Fibroblast of skin of abdomen (primary cell): ENCODE measurements at regions not wholly inside any gene's neighbourhood (a gene's known extent, or its start where the extent isn't known, plus 50 kb on each side); places are given as distances from the start of the nearest gene placed in this dataset.
A peak's percentile ranks its signal among the peaks of the same experiment; 100 is the strongest.

ENCODE experiments used
- DNase-seq: peaks from one replicate; pipeline ENCODE4 v3.0.0-alpha.2; 2013

DNA sequence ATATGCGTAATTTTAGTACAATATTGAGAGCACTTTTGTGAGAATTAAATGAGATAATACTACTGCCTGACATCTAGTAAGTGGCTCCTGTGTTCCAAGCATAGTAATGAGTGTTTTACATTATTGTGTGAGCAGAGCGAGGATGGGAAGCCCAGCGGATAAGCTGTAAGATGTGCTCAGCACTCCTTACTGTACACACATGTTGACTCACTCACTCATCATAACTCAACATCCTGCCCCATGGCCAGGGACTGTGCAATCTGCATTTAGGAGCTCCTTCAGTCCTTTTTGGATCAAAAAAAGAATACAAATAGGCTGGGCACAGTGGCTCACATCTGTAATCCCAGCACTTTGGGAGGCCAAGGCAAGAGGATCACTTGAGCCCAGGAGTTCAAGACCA, 72.9 kb upstream of the NEBL start:
- DNase-seq, result peak; percentile 41

DNA sequence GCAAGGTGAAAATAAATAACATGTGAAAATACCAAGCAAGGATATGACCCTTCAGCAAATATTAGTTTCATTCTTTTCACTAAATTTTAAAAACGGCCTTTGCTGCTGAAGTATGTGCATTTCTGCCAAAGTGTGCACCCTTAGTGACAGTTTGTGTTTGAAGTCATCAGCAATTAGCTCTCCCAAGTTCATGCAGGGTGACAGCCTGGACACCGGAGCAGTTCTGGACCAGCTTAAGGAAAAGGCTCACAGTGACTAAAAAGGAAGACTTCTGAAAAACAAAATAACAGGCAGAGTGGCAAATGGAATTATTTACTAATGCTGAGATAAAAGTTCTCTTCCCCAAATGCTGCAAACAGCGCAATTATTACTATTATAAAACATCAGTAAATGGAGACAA, 69.3 kb upstream of the NEBL start:
- no peak for DNase-seq

DNA sequence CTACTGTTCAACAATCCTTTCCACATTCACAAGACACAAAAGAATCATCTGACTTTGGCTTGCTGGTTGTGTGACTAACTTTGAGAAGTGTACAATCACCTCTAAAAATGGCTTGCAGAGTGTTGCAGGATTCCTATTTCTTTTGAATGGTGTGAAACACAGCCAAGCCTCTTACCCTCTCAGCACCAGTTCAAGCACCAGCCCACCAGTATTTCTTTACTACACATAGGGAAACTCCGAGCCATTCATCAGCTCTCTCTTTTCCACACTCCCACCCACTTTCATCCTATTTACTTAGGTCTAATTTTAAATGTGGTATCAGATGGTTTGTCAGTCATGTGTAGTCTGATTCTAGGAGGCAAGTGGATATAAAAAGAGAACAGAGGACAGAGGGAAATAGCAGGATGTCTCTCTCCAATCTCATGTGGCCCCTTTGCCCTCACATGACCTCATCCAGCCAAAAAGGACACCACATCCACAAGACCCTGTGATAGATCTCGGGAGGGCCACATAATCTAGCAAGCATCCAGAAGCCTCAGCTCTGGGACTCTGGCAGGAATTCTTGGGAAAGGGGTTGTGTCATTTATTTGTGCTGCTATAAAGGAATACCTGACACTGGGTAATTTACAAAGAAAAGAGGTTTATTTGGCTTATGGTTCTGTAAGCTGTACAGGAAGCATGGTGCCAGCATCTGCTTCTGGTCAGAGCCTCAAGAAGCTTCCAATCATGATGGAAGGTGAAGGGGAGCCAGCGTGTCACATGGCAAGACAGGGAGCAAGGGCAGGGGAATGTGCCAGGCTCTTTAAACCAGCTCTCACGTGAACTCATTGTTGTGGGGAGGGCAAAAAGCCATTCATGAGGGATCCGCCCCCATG, 66.8 kb upstream of the NEBL start:
- DNase-seq, result no peak

DNA sequence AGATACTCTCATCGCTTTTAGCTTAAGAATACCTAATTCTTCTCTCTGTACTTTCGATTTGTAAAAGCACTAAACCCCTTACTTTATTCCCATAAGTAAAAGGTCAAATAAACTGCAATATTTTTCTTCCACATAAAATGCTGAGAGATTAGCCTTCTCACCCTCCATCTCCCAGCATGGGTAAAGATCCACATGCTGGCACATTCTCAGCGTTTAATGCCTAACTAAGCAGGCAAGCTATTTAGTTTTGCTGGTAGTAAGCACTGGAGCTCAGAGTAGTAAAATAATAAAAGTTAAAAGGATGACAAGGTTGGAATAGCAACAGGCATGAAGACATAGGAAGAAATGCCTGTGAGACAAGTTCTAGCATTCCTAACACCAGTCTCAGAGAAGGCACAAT, 65.9 kb upstream of the NEBL start:
- DNase-seq, result no peak

DNA sequence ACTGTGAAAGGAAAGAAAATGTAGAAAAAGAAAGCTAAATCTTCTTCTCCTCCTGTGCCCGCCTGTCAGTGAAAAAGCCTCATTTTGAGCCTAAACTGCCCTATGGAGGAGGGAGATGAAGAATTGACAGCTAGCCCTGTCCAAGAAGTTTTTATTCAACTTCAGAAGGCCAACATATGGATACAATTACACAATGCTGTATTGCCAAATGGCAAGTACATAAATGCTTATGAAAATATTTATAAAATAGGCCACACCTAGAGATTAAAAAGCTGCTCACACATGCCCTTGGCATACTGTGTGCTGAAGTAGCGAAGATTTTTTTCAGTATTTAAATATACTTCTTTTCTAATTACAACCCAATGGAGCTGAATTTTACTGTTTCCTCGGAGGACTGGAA, 65.1 kb upstream of the NEBL start:
- no peak for DNase-seq

DNA sequence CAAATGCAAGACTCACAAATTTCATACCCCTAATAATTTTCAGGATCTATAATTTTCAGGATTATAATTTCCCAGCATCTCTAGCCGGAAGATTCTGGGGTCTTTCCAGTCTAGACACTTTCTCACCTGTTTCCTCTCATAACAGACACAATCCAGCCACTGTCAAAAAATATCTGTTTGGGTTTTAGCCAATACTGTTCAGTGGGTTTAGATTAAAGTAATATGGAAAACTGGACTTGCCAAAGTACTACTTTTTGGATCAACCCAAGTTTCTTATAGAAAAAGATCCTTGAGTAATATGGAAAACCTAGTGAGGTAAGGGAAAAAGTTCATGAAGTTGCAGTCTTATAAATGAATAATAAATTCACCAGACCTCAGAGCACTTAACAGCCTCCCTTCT, 62.1 kb upstream of the NEBL start:
- no peak for DNase-seq

DNA sequence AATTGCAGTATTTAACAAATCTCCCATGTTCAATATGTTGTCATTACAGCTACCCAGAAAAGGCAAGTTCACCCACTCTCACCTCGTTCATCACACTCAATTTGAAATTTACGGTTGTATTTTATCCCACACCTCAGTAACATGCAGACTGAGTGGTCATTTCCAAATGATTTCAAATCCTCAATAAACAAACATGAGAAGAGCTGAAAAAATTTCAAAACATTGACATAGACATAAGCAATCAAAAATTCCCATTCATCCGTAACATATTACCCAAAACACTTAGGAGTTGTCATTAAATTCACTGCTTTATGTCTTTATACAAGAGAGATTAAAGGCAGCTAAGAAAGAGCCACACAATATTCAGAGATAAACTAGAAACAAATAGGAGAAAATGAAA, 61.7 kb upstream of the NEBL start:
- DNase-seq, result no peak

DNA sequence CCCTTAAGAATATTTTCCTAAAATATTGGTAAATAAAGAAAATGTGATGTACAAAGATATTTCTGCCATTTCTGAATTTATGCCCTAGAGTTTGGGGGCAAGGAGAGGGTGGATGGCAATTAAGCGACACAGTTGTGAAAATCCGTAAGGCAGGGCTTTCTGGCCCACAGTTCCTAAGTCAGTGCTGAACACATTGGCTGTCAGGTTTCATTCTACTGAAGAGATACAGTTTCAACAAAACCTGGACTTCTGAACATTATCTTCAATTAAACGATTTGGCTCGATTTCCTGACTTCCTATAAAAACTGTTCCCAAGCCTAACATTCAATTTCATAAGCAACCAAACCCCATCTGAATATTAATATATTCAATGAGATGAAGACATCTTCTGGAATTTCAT, 61.1 kb upstream of the NEBL start:
- no peak for DNase-seq

DNA sequence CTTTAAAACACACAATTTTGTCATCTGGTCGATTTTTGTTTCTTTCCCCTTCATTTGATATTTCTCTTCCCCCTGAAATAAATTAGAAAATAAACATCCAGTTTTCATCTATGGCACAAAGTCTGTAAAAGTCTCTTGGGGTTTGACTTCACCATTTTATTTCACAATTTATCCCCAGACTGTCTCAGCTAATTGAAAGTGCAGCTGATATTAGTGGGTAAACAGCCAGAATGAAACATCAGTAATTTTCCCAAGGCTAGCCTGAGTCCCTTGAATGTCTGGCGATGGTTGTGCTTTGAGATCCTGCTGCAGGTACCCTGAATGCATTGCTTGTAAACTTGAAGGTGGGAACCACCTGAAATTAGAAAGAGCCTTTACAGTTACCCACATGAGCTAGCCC, 60.6 kb upstream of the NEBL start:
- no peak for DNase-seq

DNA sequence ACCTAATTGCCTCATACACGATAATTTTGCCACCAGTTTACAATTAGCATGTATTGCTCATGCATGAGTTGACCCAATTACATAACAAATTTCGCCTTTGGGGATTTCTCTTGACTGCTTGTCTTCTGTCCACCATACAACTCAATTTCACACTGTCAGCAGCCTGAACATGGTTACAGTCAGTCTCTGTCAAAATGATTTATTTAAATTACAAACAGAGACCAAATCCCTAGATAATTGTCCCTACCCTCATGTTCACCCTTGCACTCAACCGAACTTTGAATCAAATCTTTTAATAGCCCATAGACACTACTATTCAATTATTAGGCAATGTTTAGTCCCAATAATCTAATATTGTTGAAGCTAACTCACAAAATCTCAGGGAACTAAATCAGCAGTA, 59.7 kb upstream of the NEBL start:
- DNase-seq, result peak; percentile 8

DNA sequence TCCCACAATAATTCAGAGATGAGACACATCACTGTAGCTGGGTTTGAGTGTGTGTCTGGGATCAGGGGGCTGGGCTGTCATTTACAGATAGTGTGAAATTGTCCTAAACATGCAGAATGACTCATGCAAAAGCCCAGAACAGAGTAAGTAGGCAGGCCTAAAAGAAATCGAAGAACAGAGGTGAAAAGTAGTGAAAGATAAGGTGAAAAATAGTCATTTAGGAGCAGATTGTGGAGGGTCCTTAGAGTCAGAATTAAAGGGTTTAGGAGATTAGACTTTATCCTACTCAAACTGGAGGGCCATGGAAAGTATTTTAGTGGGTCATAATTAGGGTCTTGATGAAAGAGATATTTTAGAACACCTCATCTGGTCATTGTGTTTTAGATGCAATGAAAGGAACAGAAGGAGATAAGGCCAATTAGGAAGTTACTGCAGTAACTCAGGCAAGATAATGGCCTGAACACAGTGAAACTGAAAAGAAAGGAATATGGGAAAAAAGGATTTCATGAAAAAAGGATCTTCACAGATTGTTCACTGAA, 58.3 kb upstream of the NEBL start:
- DNase-seq, result no peak

DNA sequence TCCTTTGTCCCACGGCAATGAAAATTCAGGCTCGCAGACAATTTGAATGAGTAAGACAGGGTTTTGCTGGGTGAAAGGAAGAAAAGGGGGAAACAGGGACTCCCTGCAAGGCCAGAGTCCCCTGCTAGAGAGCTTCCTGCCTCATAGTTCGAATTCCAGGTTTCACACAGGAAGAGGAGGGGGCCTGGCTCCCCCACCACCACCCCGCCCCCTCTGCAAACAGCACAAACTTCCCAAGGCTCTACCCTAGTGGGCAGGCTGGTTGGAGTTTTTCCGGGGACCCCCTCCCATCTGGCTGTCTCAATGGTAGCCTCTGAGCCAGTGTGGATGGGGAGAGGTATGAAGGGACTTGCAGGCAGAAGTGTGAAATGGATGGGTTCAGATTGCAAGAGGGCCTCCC, 57.4 kb upstream of the NEBL start:
- DNase-seq, result no peak

DNA sequence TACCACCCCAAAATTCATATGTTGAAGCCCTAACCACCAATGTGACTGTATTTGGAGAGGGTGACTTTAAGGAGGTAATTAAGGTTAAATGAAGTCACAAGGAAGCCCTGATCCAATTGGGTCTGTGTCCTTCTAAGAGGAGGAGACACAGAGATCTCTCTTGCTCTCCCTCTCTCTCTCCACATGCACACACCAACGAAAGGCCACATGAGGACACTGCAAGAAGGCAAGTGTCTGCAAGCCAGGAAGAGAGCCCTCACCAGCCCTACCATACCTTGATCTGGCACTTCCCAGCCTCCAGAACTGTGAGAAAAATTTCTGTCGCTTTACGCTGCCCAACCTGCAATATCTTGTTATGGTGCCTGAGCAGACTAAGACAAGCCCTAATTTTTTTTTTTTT, 56.0 kb upstream of the NEBL start:
- DNase-seq, result no peak

DNA sequence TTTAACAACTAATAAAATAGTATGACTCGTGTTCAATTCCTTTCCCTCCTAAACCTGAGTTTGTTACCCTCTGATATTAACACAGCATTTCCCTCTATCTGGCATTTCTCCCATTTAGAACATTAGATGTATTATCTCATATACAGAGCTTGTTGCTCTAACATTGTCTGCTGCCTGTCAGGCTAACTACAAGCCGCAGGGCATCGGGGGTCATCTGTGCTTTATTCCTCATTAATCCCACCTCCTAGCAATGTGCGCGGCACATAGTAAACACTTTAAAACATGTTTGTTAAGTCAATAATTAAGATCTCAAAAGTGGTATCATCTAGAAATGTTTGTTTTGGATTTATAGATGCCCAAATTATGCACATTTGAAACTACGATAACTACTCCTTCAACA, 52.9 kb upstream of the NEBL start:
- DNase-seq, result no peak

DNA sequence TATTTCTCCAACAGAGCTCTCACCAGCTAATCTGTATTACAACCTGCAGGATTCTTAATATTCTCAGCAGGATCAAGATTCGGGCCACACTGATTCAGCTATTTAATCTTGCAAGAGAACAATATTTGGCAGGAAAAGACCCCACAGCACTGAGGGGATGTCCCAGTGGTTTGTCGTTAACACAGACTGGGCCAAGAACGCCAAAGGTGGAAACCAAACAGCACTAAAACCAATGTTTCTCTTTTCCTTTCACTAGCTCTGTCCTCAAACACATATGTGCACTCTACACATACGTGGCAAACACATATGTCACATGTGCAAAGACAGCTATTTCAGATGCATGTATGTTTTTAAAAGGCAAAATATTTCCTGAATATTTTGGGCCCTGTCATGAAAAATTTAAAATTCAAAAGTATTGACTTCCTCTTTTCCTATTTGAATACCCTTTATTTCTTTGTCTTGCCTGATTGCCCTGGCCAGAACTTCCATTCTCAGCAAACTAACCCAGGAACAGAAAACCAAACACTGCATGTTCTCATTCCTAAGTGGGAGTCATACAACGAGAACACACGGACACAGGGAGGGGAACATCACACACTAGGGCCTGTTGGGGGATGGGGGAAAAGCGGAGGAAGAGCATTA, 51.7 kb upstream of the NEBL start:
- no peak for DNase-seq
